ENCODE measurements at regions not wholly inside any gene's neighbourhood (a gene's known extent, or its start where the extent isn't known, plus 50 kb on each side); places are given as distances from the start of the nearest gene placed in this dataset.

GRCh38 chr5:135163964-135164363, 129.9 kb upstream of the PITX1 start:
- no peak for TF ChIP-seq CTCF (IDR thresholded peaks at IDR 0.05)
- TF ChIP-seq POLR2A (IDR thresholded peaks at IDR 0.05): no peak
